Left lung (tissue), 4 donors: ENCODE measurements at regions not wholly inside any gene's neighbourhood (a gene's known extent, or its start where the extent isn't known, plus 50 kb on each side); places are given as distances from the start of the nearest gene placed in this dataset.

Experiments used
- ATAC-seq: fragments of 200-7000 bp; cut with Tn5 transposase; one replicate; pipeline ENCODE4 v1.9.1; 2020; ENCODE audit warnings: moderate library complexity
- DNase-seq, 4 donors: peaks; one replicate each; pipeline ENCODE4 v3.0.0-alpha.2; 2013 to 2020
- H3K27ac ChIP-seq, 2 donors: fragments of 200-600 bp; sonication (generic) in 1 of 2; one replicate each; pipeline versions ENCODE4 v1.5.0 to v1.8.0; 2020 to 2021
- H3K27me3 ChIP-seq, 2 donors: fragments of 200-600 bp; sonication (generic) in 1 of 2; one replicate each; pipeline versions ENCODE4 v1.5.0 to v1.8.0; 2020 to 2021
- H3K36me3 ChIP-seq, 2 donors: fragments of 200-600 bp; sonication (generic) in 1 of 2; one replicate each; pipeline versions ENCODE4 v1.5.0 to v1.8.0; 2020 to 2021
- H3K4me1 ChIP-seq, 2 donors: fragments of 200-600 bp; one replicate each; pipeline ENCODE4 v1.8.0; 2021
- H3K4me3 ChIP-seq, 2 donors: fragments of 200-600 bp; sonication (generic) in 1 of 2; one replicate each; pipeline versions ENCODE4 v1.5.0 to v1.8.0; 2020 to 2021; ENCODE audit warnings: mild to moderate bottlenecking in 1 of 2
- H3K9me3 ChIP-seq, 2 donors: fragments of 200-600 bp; sonication (generic) in 1 of 2; one replicate each; pipeline versions ENCODE4 v1.5.0 to v1.8.0; 2020 to 2021
- CTCF ChIP-seq, 2 donors: fragments of 200-600 bp; sonication (generic) in 1 of 2; IDR thresholded peaks; one replicate each; pipeline versions ENCODE4 v1.5.0 to v1.8.0; 2021; ENCODE audit warnings: antibody characterized with exemption in 2 of 2
- intact Hi-C, 2 donors: fragments of 100-400 bp; cut with DNase I; formaldehyde crosslinking; loops; one replicate each; pipeline versions ENCODE4 v1.11.2 to v1.14.2; 2022
- donor health status: DM: no; HTN: yes; CAD: no.
- donor health status: DM: no; HTN: no; CAD: no.

- ATAC-seq = no peak
- H3K4me3 ChIP-seq = no peak overlapping the region
- intact Hi-C loops = no loop called here
- peaks cover 11 to 34% of the 10 kb centered on the region in 2 donors for H3K4me1 ChIP-seq
- no peaks in the 10 kb centered on the region for H3K27me3 ChIP-seq
- DNase-seq = no peak
- no peak for TF ChIP-seq CTCF (IDR thresholded peaks at IDR 0.05)
- H3K9me3 ChIP-seq = no peaks in the 10 kb centered on the region
- H3K27ac ChIP-seq = no peak overlapping the region
- H3K36me3 ChIP-seq = no peaks in the 10 kb centered on the region
Observed at GRCh38 chr9:35540315-35540714, 50.4 kb downstream of the RUSC2 start.

- DNase-seq (no peak), ATAC-seq (no peak)
- intact Hi-C loops = no loop called here
- Histone ChIP-seq H3K4me3 (no peak overlapping the region), H3K4me1 (peaks cover 0 to 5% of the 10 kb centered on the region in 2 donors), H3K36me3 (peaks cover 0 to 30% of the 10 kb centered on the region in 2 donors), H3K27me3 (no peaks in the 10 kb centered on the region), H3K9me3 (no peaks in the 10 kb centered on the region), H3K27ac (no peak overlapping the region)
- TF ChIP-seq CTCF (IDR thresholded peaks at IDR 0.05) = no peak
Observed at GRCh38 chr9:35546853-35547252, 56.9 kb downstream of the RUSC2 start.

GRCh38 chr9:35547889-35548418, 57.1 kb upstream of the TESK1 start:
- Histone ChIP-seq H3K27ac (no peak overlapping the region), H3K9me3 (no peaks in the 10 kb centered on the region), H3K4me1 (peaks cover 0 to 10% of the 10 kb centered on the region in 2 donors), H3K36me3 (peaks cover 0 to 30% of the 10 kb centered on the region in 2 donors), H3K4me3 (no peak overlapping the region), H3K27me3 (no peaks in the 10 kb centered on the region)
- TF ChIP-seq CTCF (IDR thresholded peaks at IDR 0.05) = no peak
- no peak for DNase-seq
- ATAC-seq = no peak
- intact Hi-C loops = no loop called here

- Histone ChIP-seq H3K4me1 (peaks cover 0 to 16% of the 10 kb centered on the region in 2 donors), H3K27ac (no peak overlapping the region), H3K36me3 (peaks cover 0 to 30% of the 10 kb centered on the region in 2 donors), H3K27me3 (no peaks in the 10 kb centered on the region), H3K4me3 (no peak overlapping the region), H3K9me3 (no peaks in the 10 kb centered on the region)
- TF ChIP-seq CTCF (IDR thresholded peaks at IDR 0.05) = no peak
- no peak for DNase-seq
- intact Hi-C loops = no loop called here
- no peak for ATAC-seq
Observed at GRCh38 chr9:35548571-35548970, 56.5 kb upstream of the TESK1 start.

GRCh38 chr9:35549441-35549840, 55.6 kb upstream of the TESK1 start:
- no peak for ATAC-seq
- H3K4me3 ChIP-seq = no peak overlapping the region
- DNase-seq = no peak
- peaks cover 0 to 30% of the 10 kb centered on the region in 2 donors for H3K36me3 ChIP-seq
- peaks cover 0 to 24% of the 10 kb centered on the region in 2 donors for H3K4me1 ChIP-seq
- H3K27ac ChIP-seq = no peak overlapping the region
- H3K27me3 ChIP-seq = no peaks in the 10 kb centered on the region
- intact Hi-C loops = no loop called here
- no peak for TF ChIP-seq CTCF (IDR thresholded peaks at IDR 0.05)
- H3K9me3 ChIP-seq = no peaks in the 10 kb centered on the region
